ENCODE measurements at regions not wholly inside any gene's neighbourhood (a gene's known extent, or its start where the extent isn't known, plus 50 kb on each side); places are given as distances from the start of the nearest gene placed in this dataset.

DNA sequence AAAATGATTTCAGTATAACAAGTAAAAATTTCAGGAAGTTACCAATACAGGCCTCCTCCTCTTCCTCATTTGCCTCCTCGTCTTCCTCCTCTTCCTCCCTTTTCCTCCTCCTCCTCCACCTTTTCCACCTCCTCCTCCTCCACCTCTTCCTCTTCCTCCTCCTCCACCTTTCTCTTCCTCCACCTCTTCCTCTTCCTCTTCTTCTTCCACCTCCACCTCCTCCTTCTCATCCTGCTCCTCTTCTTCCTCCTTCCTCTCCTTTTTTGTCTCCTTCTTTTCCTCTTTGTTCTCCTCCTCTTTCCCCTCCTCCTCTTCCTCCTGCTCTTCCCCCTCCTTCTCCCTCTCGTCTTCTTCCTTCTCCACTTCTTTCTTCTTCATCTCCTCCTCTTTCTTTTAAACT is 94.4 kb upstream of the SFMBT2 start:
- no peak for TF ChIP-seq RFX5 (IDR thresholded peaks at IDR 0.05; ENCODE audit: borderline replicate concordance, low read depth, low read length)
- TF ChIP-seq RNF2 (IDR thresholded peaks at IDR 0.05; ENCODE audit: borderline replicate concordance, low read depth, low read length, missing control alignments, poor library complexity, severe bottlenecking) = no peak
- TF ChIP-seq, protein P1, sequence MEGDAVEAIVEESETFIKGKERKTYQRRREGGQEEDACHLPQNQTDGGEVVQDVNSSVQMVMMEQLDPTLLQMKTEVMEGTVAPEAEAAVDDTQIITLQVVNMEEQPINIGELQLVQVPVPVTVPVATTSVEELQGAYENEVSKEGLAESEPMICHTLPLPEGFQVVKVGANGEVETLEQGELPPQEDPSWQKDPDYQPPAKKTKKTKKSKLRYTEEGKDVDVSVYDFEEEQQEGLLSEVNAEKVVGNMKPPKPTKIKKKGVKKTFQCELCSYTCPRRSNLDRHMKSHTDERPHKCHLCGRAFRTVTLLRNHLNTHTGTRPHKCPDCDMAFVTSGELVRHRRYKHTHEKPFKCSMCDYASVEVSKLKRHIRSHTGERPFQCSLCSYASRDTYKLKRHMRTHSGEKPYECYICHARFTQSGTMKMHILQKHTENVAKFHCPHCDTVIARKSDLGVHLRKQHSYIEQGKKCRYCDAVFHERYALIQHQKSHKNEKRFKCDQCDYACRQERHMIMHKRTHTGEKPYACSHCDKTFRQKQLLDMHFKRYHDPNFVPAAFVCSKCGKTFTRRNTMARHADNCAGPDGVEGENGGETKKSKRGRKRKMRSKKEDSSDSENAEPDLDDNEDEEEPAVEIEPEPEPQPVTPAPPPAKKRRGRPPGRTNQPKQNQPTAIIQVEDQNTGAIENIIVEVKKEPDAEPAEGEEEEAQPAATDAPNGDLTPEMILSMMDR (IDR thresholded peaks at IDR 0.05; ENCODE audit: control extremely low read depth in 1 of 3, insufficient read depth in 1 of 3, low read depth in 1 of 3, low read length in 3 of 3) = no peak
- TF ChIP-seq GABPA (IDR thresholded peaks at IDR 0.05; ENCODE audit: borderline replicate concordance, insufficient read depth, low read length) = no peak
- no peak for TF ChIP-seq GTF2F1 (IDR thresholded peaks at IDR 0.05; ENCODE audit: borderline replicate concordance, low read depth, low read length)
- no peak for TF ChIP-seq ASH2L (IDR thresholded peaks at IDR 0.05; ENCODE audit: low read length)

All from H1 (cell line).